Prostate gland (tissue), 2 donors: ENCODE measurements at regions not wholly inside any gene's neighbourhood (a gene's known extent, or its start where the extent isn't known, plus 50 kb on each side); places are given as distances from the start of the nearest gene placed in this dataset.
"Not testable (repeated sequence)": the region's sequence is repeated elsewhere in the genome, so short reads cannot be mapped to it uniquely, and the experiment has no call there.

Experiments
- DNase-seq: peaks from one replicate; pipeline ENCODE4 v3.0.0-alpha.2; 2019; ENCODE audit warnings: low spot score
- H3K27ac ChIP-seq, 2 donors: fragments of 200-600 bp; sonication (generic); 2 replicates each; pipeline ENCODE4 v1.5.1; 2017 to 2019
- H3K27me3 ChIP-seq: fragments of 200-600 bp; sonication (generic); replicated peaks from 2 replicates; pipeline ENCODE4 v1.5.1; 2019; ENCODE audit not compliant: insufficient read depth
- H3K36me3 ChIP-seq, 2 donors: fragments of 200-600 bp; sonication (generic); 1 replicate in 1 of 2; 2 replicates in 1 of 2; pipeline versions ENCODE4 v1.5.1 to v1.8.1; 2017 to 2019
- H3K4me1 ChIP-seq: fragments of 200-600 bp; sonication (generic); replicated peaks from 2 replicates; pipeline ENCODE4 v1.5.1; 2019
- H3K4me3 ChIP-seq, 2 donors: fragments of 200-600 bp; sonication (generic); 2 replicates each; pipeline ENCODE4 v1.5.1; 2017 to 2019
- H3K9me3 ChIP-seq: fragments of 200-600 bp; sonication (generic); 2 replicates; pipeline ENCODE4 v1.5.1; 2017
- POLR2A ChIP-seq: fragments of 450-650 bp; IDR thresholded peaks from one replicate; pipeline ENCODE4 v1.6.1; 2016; ENCODE audit warnings: antibody characterized with exemption, mild to moderate bottlenecking
- POLR2AphosphoS5 ChIP-seq: sonication (generic); formaldehyde crosslinking; IDR thresholded peaks from one replicate; pipeline ENCODE4 v1.6.1; 2017; ENCODE audit warnings: antibody characterized with exemption
- WGBS: methylation state at CpG from one replicate; pipeline ENCODE4 v1.1.5; 2018; 5-methylcytosine and 5-hydroxymethylcytosine counted together
- intact Hi-C: fragments of 100-400 bp; cut with DNase I; formaldehyde crosslinking; loops from one replicate; pipeline ENCODE4 v1.14.2; 2022
- TF ChIP-seq, protein P1 (sequence below), 4 experiments: fragments of 200-600 bp in 2 of 4; fragments of 450-650 bp in 2 of 4; sonication (generic) in 2 of 4; IDR thresholded peaks; 1 replicate in 3 of 4; 2 replicates in 1 of 4; pipeline ENCODE4 v1.5.1; 2016 to 2019; ENCODE audit warnings: antibody characterized with exemption in 4 of 4, mild to moderate bottlenecking in 2 of 4, moderate library complexity in 2 of 4

GRCh38 chr5:25441810-25442209 is 797.0 kb upstream of the CDH10 start:
- Histone ChIP-seq H3K27me3 (no peaks in the 10 kb centered on the region), H3K9me3 (no peaks in the 10 kb centered on the region), H3K4me1 (no peaks in the 10 kb centered on the region), H3K27ac (no peak overlapping the region), H3K36me3 (no peaks in the 10 kb centered on the region), H3K4me3 (no peak overlapping the region)
- 81% methylated on average over 4 of the region's 4 CpGs for WGBS
- TF ChIP-seq, protein P1, sequence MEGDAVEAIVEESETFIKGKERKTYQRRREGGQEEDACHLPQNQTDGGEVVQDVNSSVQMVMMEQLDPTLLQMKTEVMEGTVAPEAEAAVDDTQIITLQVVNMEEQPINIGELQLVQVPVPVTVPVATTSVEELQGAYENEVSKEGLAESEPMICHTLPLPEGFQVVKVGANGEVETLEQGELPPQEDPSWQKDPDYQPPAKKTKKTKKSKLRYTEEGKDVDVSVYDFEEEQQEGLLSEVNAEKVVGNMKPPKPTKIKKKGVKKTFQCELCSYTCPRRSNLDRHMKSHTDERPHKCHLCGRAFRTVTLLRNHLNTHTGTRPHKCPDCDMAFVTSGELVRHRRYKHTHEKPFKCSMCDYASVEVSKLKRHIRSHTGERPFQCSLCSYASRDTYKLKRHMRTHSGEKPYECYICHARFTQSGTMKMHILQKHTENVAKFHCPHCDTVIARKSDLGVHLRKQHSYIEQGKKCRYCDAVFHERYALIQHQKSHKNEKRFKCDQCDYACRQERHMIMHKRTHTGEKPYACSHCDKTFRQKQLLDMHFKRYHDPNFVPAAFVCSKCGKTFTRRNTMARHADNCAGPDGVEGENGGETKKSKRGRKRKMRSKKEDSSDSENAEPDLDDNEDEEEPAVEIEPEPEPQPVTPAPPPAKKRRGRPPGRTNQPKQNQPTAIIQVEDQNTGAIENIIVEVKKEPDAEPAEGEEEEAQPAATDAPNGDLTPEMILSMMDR (IDR thresholded peaks at IDR 0.05): no peak
- TF ChIP-seq POLR2A: no peak
- TF ChIP-seq POLR2AphosphoS5: no peak
- no peak for DNase-seq
- intact Hi-C loops: no loop called here

GRCh38 chr5:25439025-25439424 is 794.2 kb upstream of the CDH10 start:
- Histone ChIP-seq H3K36me3 (no peaks in the 10 kb centered on the region), H3K27me3 (no peaks in the 10 kb centered on the region), H3K9me3 (no peaks in the 10 kb centered on the region), H3K4me1 (no peaks in the 10 kb centered on the region), H3K4me3 (no peak overlapping the region), H3K27ac (no peak overlapping the region)
- WGBS: 78% methylated on average over 5 of the region's 5 CpGs
- DNase-seq: no peak
- TF ChIP-seq, protein P1 (IDR thresholded peaks at IDR 0.05): no peak
- TF ChIP-seq POLR2A (no peak), POLR2AphosphoS5 (no peak)
- intact Hi-C loops: no loop called here

DNA sequence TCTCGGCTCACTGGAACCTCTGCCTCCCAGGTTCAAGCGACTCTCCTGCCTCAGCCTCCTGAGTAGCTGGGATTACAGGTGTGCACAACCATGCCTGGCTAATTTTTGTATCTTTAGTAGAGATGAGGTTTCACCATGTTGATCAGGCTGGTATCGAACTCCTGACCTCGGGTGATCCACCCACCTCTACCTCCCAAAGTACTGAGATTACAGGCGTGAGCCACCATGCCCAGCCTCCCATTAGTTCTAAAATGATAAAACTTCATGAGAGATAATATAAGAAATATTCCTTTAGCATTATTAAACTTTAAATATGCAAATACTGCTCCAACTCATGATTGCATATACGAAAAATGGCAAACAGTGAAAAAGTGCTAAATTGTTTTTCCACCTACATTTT is 793.6 kb upstream of the CDH10 start:
- H3K9me3 ChIP-seq, H3K36me3 ChIP-seq, H3K27me3 ChIP-seq, DNase-seq, H3K4me1 ChIP-seq, H3K4me3 ChIP-seq, H3K27ac ChIP-seq, intact Hi-C loops: not testable (repeated sequence)
- 92% methylated on average over 6 of the region's 6 CpGs for WGBS

DNA sequence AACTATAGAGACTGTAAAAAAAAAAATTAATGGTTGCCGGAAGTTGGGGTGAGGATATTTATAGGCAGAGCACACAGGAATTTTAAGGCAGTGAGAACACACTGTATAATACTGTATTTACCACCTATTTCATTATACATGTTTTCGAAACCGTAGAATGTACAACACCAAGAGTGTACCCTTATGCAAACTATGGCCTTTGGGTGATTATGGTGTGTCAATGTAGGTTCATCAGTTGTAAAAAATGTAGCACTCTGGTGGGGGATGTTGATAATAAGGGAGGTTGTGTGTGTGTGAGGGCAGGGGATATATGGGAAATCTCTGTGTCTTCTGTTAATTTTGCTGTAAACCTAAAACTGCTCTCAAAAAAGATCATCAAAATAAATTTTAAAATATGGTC is 791.7 kb upstream of the CDH10 start:
- WGBS: 92% methylated on average over 3 of the region's 3 CpGs
- no peaks in the 10 kb centered on the region for H3K9me3 ChIP-seq
- no peak overlapping the region for H3K4me3 ChIP-seq
- H3K27ac ChIP-seq: no peak overlapping the region
- DNase-seq: no peak
- intact Hi-C loops: no loop called here
- TF ChIP-seq POLR2A: no peak
- TF ChIP-seq, protein P1 (IDR thresholded peaks at IDR 0.05): no peak
- no peak for TF ChIP-seq POLR2AphosphoS5
- H3K27me3 ChIP-seq: no peaks in the 10 kb centered on the region
- no peaks in the 10 kb centered on the region for H3K4me1 ChIP-seq
- H3K36me3 ChIP-seq: no peaks in the 10 kb centered on the region

DNA sequence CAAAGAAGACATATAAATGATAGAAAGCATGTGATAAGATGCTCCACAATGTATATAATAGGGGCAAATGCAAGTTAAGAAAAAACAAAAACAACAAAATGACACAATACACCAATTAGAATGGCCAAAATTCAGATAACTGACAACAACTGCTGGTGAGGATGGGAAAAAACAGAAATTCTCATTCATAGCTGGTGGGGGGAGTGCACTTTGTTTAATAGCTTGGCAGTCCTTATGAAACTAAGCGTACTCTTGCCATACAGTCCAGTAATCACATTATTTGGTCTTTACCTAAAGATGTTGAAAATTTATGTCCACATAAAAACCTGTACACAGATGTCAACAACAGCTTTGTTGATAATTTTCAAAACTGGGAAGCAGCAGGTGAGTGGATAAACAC is 791.1 kb upstream of the CDH10 start:
- H3K27ac ChIP-seq: no peak overlapping the region
- intact Hi-C loops: no loop called here
- H3K4me1 ChIP-seq: no peaks in the 10 kb centered on the region
- no peaks in the 10 kb centered on the region for H3K36me3 ChIP-seq
- no peak for DNase-seq
- no peaks in the 10 kb centered on the region for H3K27me3 ChIP-seq
- 82% methylated on average over 1 of the region's 1 CpG for WGBS
- H3K9me3 ChIP-seq: no peaks in the 10 kb centered on the region
- TF ChIP-seq, protein P1 (IDR thresholded peaks at IDR 0.05): no peak
- TF ChIP-seq POLR2AphosphoS5: no peak
- no peak for TF ChIP-seq POLR2A
- H3K4me3 ChIP-seq: no peak overlapping the region
